IPS-18a (cell line): ENCODE measurements at regions not wholly inside any gene's neighbourhood (a gene's known extent, or its start where the extent isn't known, plus 50 kb on each side); places are given as distances from the start of the nearest gene placed in this dataset.
"Not testable (repeated sequence)": the region's sequence is repeated elsewhere in the genome, so short reads cannot be mapped to it uniquely, and the experiment has no call there.

Experiments used
- H3K27ac ChIP-seq: one replicate; pipeline ENCODE4 v1.5.1; 2013; ENCODE audit warnings: low read length
- H3K27me3 ChIP-seq: one replicate; pipeline ENCODE4 v1.6.1; 2013; ENCODE audit warnings: mild to moderate bottlenecking, low read length; ENCODE audit not compliant: control insufficient read depth, insufficient read depth
- H3K36me3 ChIP-seq: one replicate; pipeline ENCODE4 v1.6.1; 2013; ENCODE audit warnings: low read depth, low read length; ENCODE audit not compliant: control insufficient read depth
- H3K4me1 ChIP-seq: one replicate; pipeline ENCODE4 v1.6.1; 2013; ENCODE audit warnings: low read depth, low read length; ENCODE audit not compliant: control insufficient read depth
- H3K4me3 ChIP-seq: one replicate; pipeline ENCODE4 v1.5.1; 2013; ENCODE audit warnings: low read length
- H3K9ac ChIP-seq: one replicate; pipeline ENCODE4 v1.6.1; 2013; ENCODE audit warnings: mild to moderate bottlenecking, low read length, moderate library complexity
- H3K9me3 ChIP-seq: one replicate; pipeline ENCODE4 v1.6.1; 2013; ENCODE audit warnings: low read depth, low read length; ENCODE audit not compliant: control insufficient read depth

DNA sequence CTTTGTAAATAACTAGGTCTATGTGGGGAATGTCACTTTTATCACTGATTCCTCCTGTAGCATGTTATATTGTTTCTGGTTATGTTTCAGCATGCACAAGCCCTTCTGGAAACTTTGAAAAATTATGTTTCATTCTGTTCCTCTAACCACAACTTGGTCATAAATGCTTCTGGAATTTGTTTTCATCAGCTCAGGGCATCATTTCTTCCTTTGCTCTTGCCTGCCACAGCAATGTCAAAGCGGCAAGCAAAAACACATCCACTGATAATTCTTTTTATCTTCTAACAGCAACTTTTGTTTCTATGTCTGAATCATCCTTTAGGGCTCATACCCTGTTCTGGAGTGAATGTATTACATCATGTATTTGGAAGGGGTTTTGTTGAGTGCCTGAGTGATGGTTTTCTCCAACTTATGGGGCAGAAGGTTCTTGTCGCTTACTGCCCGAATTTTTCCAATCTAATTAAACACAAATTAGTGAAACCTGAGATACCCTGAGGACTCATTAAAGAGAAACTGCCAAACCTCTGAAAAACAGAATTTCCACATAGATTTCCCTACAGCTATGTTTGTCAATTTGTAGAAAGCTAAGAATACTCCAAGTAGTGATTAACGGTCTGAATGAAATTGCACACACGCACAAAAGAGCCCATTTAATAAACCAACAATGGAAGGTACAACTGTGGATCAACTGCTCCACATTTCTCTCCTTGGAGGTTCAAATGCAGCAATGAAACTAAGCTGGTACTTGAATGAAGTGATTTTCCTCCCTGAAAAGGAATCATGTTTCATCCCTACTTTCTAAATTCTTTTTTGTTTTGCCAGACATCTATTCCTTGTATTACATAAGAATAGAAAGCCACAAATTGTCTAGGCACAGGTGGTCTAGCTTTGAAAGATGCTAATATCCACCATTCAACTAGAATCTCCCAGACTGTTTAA is 173.5 kb upstream of the KRR1 start:
- H3K36me3 ChIP-seq: no peaks in the 10 kb centered on the region
- no peak overlapping the region for H3K27ac ChIP-seq
- no peak overlapping the region for H3K4me3 ChIP-seq
- no peaks in the 10 kb centered on the region for H3K27me3 ChIP-seq
- peaks cover 5% of the 10 kb centered on the region for H3K4me1 ChIP-seq
- H3K9me3 ChIP-seq: no peaks in the 10 kb centered on the region
- H3K9ac ChIP-seq: no peak overlapping the region

DNA sequence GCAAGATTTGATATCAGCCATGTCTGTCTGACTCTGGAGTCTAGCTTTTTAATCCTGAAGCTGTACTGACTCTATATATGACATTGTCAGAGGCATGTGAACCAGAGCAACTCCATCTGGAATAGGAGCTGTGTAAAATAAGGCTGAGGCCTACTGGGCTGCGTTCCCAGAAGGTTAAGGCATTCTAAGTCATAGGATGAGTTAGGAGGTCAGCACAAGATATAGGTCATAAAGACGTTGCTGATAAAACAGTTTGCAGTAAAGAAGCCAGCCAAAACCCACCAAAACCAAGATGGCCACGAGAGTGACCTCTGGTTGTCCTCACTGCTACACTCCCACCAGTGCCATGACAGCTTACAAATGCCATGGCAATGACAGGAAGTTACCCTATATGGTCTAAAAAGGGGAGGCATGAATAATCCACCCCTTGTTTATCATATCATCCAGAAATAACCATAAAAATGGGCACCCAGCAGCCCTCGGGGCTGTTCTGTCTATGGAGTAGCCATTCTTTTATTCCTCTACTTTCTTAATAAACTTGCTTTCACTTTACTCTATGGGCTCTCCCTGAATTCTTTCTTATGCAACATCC is 172.7 kb upstream of the KRR1 start:
- not testable (repeated sequence) for H3K36me3 ChIP-seq, H3K9me3 ChIP-seq, H3K9ac ChIP-seq, H3K4me3 ChIP-seq, H3K4me1 ChIP-seq, H3K27ac ChIP-seq, H3K27me3 ChIP-seq

DNA sequence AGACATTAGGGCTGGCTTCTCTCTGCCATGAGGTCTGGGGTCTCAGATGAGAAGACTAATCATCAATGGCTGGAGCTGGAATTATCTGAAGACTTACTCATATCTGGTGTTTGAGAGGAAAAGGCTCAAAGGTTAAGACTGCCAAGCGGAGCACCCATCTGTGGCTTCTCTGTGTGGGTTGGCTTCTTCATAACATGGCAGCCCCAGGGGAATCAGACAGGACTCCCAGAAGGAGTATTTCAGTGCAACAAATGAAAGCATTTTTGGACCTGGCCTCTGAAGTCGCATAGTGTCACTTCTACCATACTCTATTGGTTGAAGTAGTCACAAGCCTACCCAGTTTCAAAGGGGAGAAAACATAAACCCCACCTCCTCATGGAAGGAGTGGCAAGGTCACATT is 171.8 kb upstream of the KRR1 start:
- Histone ChIP-seq H3K9me3 (no peaks in the 10 kb centered on the region), H3K4me3 (no peak overlapping the region), H3K27ac (no peak overlapping the region), H3K36me3 (no peaks in the 10 kb centered on the region), H3K9ac (no peak overlapping the region), H3K4me1 (peaks cover 5% of the 10 kb centered on the region), H3K27me3 (no peaks in the 10 kb centered on the region)

DNA sequence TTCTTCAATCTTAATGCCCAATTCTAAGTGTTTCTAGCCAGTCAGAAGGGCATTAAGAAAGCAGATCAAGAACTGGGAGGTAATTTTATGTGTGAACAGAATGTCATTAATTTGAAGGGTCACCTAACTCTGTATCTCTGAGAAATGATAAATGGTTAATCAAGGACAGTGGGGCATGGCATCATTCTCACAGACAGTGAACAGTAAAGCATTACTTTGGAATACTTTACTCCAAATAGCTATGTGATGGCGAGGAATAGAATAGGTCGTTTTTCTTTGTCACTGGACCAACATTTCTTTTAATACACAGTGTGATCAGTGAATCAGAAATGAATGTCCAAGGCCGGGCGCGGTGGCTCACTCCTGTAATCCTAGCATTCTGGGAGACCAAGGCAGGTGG is 166.1 kb upstream of the KRR1 start:
- Histone ChIP-seq H3K9ac (no peak overlapping the region), H3K4me1 (no peaks in the 10 kb centered on the region), H3K36me3 (no peaks in the 10 kb centered on the region), H3K27ac (no peak overlapping the region), H3K4me3 (no peak overlapping the region), H3K27me3 (no peaks in the 10 kb centered on the region), H3K9me3 (no peaks in the 10 kb centered on the region)

DNA sequence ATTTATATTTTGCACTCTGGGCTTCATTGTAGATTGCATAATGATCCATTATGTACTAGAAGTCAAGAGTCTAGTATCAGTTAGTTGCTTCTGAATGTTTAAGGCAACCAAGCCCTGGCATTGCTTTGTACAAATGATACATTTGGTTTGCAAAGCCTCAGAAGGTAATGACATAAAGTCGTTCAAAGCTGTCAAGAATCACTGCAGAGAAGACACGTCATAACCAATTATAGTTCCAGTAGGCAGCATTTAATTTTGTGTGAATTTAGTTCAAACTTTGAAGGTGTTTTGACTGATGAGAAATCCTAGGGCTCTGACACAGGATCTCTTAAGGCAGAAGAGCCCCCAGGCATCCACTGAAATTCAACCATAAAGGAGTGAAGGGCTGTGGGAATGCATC is 163.0 kb upstream of the KRR1 start:
- H3K4me1 ChIP-seq: no peaks in the 10 kb centered on the region
- no peaks in the 10 kb centered on the region for H3K9me3 ChIP-seq
- H3K4me3 ChIP-seq: no peak overlapping the region
- H3K9ac ChIP-seq: no peak overlapping the region
- H3K36me3 ChIP-seq: no peaks in the 10 kb centered on the region
- H3K27me3 ChIP-seq: no peaks in the 10 kb centered on the region
- no peak overlapping the region for H3K27ac ChIP-seq

DNA sequence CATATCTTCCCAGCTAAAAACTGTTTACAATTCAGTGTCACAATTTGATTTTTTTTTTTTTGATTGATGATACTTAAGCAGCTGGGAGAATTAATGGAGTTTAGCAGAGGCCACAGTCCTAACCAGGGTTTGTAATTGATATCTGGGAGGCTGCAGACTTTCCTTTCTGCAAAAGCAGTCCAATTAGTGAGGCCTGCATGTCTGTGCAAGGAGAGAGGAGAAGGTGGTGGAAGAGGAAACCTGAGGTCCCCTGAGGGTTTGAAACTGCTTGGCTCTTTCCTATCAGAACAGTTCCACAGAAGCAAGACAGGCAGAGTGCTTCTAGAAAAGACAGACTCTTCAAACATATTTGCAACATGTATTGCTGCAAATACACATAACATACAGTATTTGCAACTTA is 160.8 kb upstream of the KRR1 start:
- Histone ChIP-seq H3K4me3 (no peak overlapping the region), H3K4me1 (peaks cover under 1% of the 10 kb centered on the region), H3K36me3 (no peaks in the 10 kb centered on the region), H3K9ac (no peak overlapping the region), H3K27ac (no peak overlapping the region), H3K27me3 (no peaks in the 10 kb centered on the region), H3K9me3 (no peaks in the 10 kb centered on the region)

DNA sequence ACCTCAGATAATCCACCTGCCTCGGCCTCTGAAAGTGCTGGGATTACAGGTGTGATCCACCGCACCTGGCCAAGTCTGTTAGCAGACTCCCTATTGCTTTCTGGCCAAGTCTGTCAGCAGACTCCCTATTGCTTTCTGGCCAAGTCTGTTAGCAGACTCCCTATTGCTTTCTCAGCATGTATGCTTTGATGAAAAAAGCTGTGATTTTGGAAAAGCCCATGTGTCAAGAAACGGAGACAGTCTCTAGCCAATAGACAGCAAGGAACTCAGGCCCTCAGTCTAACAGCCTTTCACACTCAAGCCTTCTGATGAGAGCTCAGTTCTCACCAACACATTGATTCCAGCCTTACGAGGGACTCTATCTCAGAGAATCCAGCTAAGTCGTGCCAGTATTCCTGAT is 158.8 kb upstream of the KRR1 start:
- H3K9ac ChIP-seq: no peak overlapping the region
- H3K9me3 ChIP-seq: no peaks in the 10 kb centered on the region
- H3K36me3 ChIP-seq: no peaks in the 10 kb centered on the region
- H3K4me3 ChIP-seq: no peak overlapping the region
- peaks cover 12% of the 10 kb centered on the region for H3K4me1 ChIP-seq
- no peaks in the 10 kb centered on the region for H3K27me3 ChIP-seq
- H3K27ac ChIP-seq: no peak overlapping the region

DNA sequence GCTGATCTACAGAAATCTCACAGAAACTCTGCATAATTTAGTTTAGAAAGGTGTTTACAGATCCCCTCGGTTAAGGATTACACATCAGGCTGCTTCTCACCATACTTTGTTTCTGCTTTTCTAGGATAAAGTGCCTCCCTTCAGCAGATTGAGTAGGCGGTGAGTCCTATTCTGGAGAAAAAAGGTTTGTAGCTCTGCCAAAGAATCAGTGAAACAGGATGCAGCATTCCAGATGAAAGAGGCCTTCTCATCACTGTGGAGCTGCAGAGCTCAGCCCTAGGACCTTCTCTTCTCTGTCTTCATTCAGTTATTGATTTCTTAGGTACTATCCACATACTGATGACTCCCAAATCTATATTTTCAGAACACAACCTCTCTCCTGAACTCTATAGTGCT is 155.5 kb upstream of the KRR1 start:
- H3K4me1 ChIP-seq: peaks cover 12% of the 10 kb centered on the region
- H3K4me3 ChIP-seq: no peak overlapping the region
- H3K9me3 ChIP-seq: no peaks in the 10 kb centered on the region
- no peak overlapping the region for H3K9ac ChIP-seq
- H3K27me3 ChIP-seq: no peaks in the 10 kb centered on the region
- no peak overlapping the region for H3K27ac ChIP-seq
- H3K36me3 ChIP-seq: no peaks in the 10 kb centered on the region

DNA sequence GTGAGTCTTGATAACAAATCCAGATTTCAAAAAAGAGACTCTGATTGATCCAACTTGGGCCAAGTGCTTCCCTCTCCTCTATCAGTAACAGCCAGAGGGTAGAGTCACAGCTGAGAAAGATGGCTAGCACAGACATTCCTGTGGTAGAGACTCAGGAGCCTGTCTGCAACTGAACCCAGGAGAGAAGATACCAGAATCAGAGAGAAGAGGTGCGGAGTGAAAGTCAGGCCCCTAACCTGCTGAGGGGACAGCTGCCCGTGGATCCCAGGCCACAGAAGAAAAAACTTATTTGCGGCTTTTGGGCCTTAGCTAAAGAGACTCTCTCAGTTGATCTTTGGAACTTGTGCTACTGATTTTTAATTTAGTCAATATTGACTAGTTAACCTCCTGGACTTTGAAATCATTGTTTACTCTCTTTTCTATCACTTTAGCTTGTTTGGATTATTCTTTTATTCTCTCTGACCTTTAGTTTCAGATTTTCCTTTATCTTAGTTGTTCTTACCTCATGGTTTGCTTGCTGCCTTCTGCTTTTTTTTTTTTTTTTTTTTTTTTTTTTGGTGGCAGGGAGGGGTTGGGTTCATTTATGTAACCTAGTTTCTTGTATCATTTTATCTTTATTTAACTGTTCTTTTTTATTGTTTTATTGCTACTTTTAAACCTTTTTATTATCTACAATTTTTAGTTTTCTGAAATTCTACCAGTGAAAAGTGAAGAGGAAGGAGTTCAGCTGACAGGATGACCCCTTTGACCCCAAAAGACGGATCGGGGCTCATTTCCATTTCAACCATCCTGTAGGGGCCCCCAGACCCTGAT is 154.9 kb upstream of the KRR1 start:
- Histone ChIP-seq H3K27ac (no peak overlapping the region), H3K9ac (no peak overlapping the region), H3K4me1 (peaks cover 12% of the 10 kb centered on the region)

DNA sequence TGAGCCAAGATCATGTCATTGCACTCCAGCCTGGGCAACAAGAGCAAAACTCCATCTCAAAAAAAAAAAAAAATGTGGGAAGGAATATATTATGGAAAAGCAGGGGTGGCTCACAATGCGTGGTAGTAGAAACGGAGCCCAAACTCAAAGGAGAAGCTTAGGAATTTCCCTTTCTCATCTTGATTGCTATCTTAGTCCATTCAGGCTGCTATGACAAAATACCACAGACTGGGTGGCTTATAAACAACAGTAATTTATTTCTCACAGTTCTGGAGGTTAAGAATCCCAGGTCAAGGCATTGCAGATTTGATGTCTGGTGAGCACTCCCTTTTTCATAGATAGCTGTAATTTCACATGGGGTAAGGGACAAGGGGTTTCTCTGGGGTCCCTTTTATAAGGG is 153.8 kb upstream of the KRR1 start:
- Histone ChIP-seq H3K36me3 (no peaks in the 10 kb centered on the region), H3K9me3 (no peaks in the 10 kb centered on the region), H3K4me3 (no peak overlapping the region), H3K4me1 (peaks cover 12% of the 10 kb centered on the region), H3K27ac (no peak overlapping the region), H3K27me3 (no peaks in the 10 kb centered on the region), H3K9ac (no peak overlapping the region)

More for the DNA sequence above, 154.9 kb upstream of the KRR1 start:
- H3K9me3 ChIP-seq: no peaks in the 10 kb centered on the region
- H3K27me3 ChIP-seq: no peaks in the 10 kb centered on the region
- H3K4me3 ChIP-seq: no peak overlapping the region
- H3K36me3 ChIP-seq: no peaks in the 10 kb centered on the region

DNA sequence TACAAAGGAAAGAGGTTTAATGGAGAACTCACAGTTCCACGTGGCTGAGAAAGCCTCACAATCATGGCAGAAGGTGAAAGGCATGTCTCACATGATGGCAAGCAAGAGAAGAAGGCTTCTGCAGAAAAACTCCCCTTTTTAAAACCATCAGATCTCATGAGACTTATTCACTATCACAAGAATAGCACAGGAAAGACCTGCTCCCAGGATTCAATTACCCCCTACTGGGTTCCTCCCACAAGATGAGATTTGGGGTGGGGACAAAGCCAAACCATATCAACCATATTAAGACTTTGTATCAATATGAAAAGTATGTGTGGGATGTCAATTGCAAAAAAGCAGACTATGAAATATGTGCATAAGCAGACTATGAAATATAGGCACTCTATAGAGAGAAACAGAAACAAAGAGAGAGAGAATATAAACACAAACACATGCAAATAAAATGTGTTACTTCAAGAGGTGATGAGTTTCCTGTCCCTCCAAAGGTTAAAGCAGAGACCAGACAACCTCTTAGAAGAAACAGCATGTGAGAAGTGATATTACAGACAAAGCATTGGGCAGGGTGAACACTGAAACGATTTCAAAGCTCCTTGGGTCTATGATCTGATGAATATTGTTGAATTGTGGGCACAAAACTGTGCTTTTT is 151.2 kb upstream of the KRR1 start:
- Histone ChIP-seq H3K36me3 (no peaks in the 10 kb centered on the region), H3K4me3 (no peak overlapping the region), H3K9ac (no peak overlapping the region), H3K27ac (no peak overlapping the region), H3K27me3 (no peaks in the 10 kb centered on the region), H3K9me3 (no peaks in the 10 kb centered on the region), H3K4me1 (peaks cover 12% of the 10 kb centered on the region)
